HepG2 (cell line): ENCODE measurements at regions not wholly inside any gene's neighbourhood (a gene's known extent, or its start where the extent isn't known, plus 50 kb on each side); places are given as distances from the start of the nearest gene placed in this dataset.

ENCODE experiments used
- ATAC-seq: fragments of 200-7000 bp; cut with Tn5 transposase; 3 replicates; pipeline ENCODE4 v1.9.1; 2020; ENCODE audit warnings: mild to moderate bottlenecking, moderate library complexity
- BruUV-seq: library from RNA; stranded (reverse); fragments of 400-500 nt; replicated peaks from 2 replicates; lab custom pipeline; 2021; lab: Mats Ljungman, UMichigan
- CTCF ChIA-PET: fragments of 300-600 bp; formaldehyde crosslinking; extraction: SDS; loops from one replicate; lab custom pipeline; 2021; ENCODE audit warnings: low total read pairs, inconsistent platforms, low intra/inter-chr PET ratio; lab: Yijun Ruan, JAX
- POLR2A ChIA-PET: fragments of 350-600 bp; sonication (Branson Sonifier 250); formaldehyde crosslinking; loops from one replicate; lab custom pipeline; 2020; ENCODE audit warnings: antibody characterized with exemption, inconsistent platforms; lab: Yijun Ruan, JAX
- DNase-seq: peaks from one replicate; pipeline ENCODE4 v3.0.0-alpha.2; 2015; ENCODE audit warnings: low spot score
- FAIRE-seq: peaks from 3 replicates; lab custom pipeline; 2011; peaks lifted over from hg19 to GRCh38; lab: Jason Lieb, UNC
- H2AFZ ChIP-seq: one replicate; pipeline ENCODE4 v1.6.1; 2011; ENCODE audit warnings: low read length, inconsistent platforms
- H3K27ac ChIP-seq: fragments of 300-600 bp; 3 replicates; pipeline ENCODE4 v1.8.0; 2011; ENCODE audit warnings: mixed run types, mild to moderate bottlenecking, mixed read lengths, low read length, inconsistent platforms; ENCODE audit not compliant: insufficient read depth; ENCODE audit errors: extremely low read length
- H3K27me3 ChIP-seq, 2 experiments: fragments of 200-600 bp in 1 of 2; 2 replicates in 1 of 2; 3 replicates in 1 of 2; pipeline versions ENCODE4 v1.6.0 to v1.8.0; 2011; ENCODE audit warnings: low read length in 2 of 2, mild to moderate bottlenecking in 2 of 2, moderate library complexity in 2 of 2, inconsistent platforms in 1 of 2; ENCODE audit not compliant: insufficient read depth in 2 of 2, control insufficient read depth in 1 of 2
- H3K36me3 ChIP-seq, 2 experiments: fragments of 200-600 bp in 1 of 2; replicated peaks in 1 of 2; 2 replicates in 1 of 2; 3 replicates in 1 of 2; pipeline versions ENCODE4 v1.5.1 to v1.8.0; 2011; ENCODE audit warnings: low read length in 2 of 2, inconsistent platforms in 1 of 2; ENCODE audit not compliant: insufficient read depth in 2 of 2, control insufficient read depth in 1 of 2
- H3K4me1 ChIP-seq: 2 replicates; pipeline ENCODE4 v1.5.1; 2012; ENCODE audit warnings: low read length, inconsistent platforms; ENCODE audit not compliant: insufficient read depth
- H3K4me2 ChIP-seq: 2 replicates; pipeline ENCODE4 v1.6.0; 2011; ENCODE audit warnings: low read depth, low read length, inconsistent platforms
- H3K4me3 ChIP-seq, 3 experiments: fragments of 200-600 bp in 1 of 3; sonication (generic), shearing (Covaris generic) in 1 of 3; replicated peaks in 1 of 3; 2 replicates each; pipeline ENCODE4 v1.5.1; 2011 to 2016; ENCODE audit warnings: low read length in 3 of 3, inconsistent platforms in 2 of 3, low read depth in 2 of 3, mild to moderate bottlenecking in 2 of 3, control low read depth in 1 of 3, mixed read lengths in 1 of 3; ENCODE audit not compliant: insufficient read depth in 1 of 3
- H3K79me2 ChIP-seq: one replicate; pipeline ENCODE4 v1.6.1; 2011; ENCODE audit warnings: low read length, inconsistent platforms; ENCODE audit not compliant: insufficient read depth
- H3K9ac ChIP-seq: 2 replicates; pipeline ENCODE4 v1.6.0; 2011; ENCODE audit warnings: mild to moderate bottlenecking, low read depth, low read length, inconsistent platforms; ENCODE audit not compliant: insufficient read depth
- H3K9me3 ChIP-seq: 2 replicates; pipeline ENCODE4 v1.5.1; 2012; ENCODE audit warnings: mild to moderate bottlenecking, low read length
- H4K20me1 ChIP-seq: 2 replicates; pipeline ENCODE4 v1.6.0; 2011; ENCODE audit warnings: inconsistent platforms, mild to moderate bottlenecking, low read length, moderate library complexity; ENCODE audit not compliant: insufficient read depth
- ARNTL ChIP-seq: sonication (generic); formaldehyde crosslinking; IDR thresholded peaks from 2 replicates; pipeline ENCODE4 v1.4.0; 2020; ENCODE audit warnings: mild to moderate bottlenecking, missing genetic modification reagents
- BORCS8-MEF2B ChIP-seq: sonication (generic); formaldehyde crosslinking; IDR thresholded peaks from 2 replicates; pipeline ENCODE4 v1.8.0; 2022; ENCODE audit warnings: mild to moderate bottlenecking, missing genetic modification reagents
- CERS6 ChIP-seq: sonication (generic); formaldehyde crosslinking; IDR thresholded peaks from 2 replicates; pipeline ENCODE4 v1.5.0; 2020; ENCODE audit warnings: missing genetic modification reagents
- DDIT3 ChIP-seq: sonication (generic); formaldehyde crosslinking; IDR thresholded peaks from 2 replicates; pipeline ENCODE4 v1.4.0; 2020; ENCODE audit warnings: mild to moderate bottlenecking, missing genetic modification reagents
- DRAP1 ChIP-seq: IDR thresholded peaks from 2 replicates; pipeline ENCODE4 v1.6.1; 2016; ENCODE audit warnings: missing genetic modification reagents, missing compliant biosample characterization
- GFI1 ChIP-seq: sonication (generic); formaldehyde crosslinking; IDR thresholded peaks from 2 replicates; pipeline ENCODE4 v1.5.0; 2020; ENCODE audit warnings: missing genetic modification reagents, mild to moderate bottlenecking, borderline replicate concordance
- HDAC2 ChIP-seq: sonication (generic); formaldehyde crosslinking; IDR thresholded peaks from 2 replicates; pipeline ENCODE4 v1.4.0; 2020; ENCODE audit warnings: missing genetic modification reagents
- MEIS1 ChIP-seq: sonication (generic); formaldehyde crosslinking; IDR thresholded peaks from 2 replicates; pipeline ENCODE4 v1.9.0; 2021; ENCODE audit warnings: mild to moderate bottlenecking, missing genetic modification reagents, moderate library complexity, borderline replicate concordance
- NAIF1 ChIP-seq: sonication (generic); formaldehyde crosslinking; IDR thresholded peaks from 2 replicates; pipeline ENCODE4 v1.5.0; 2020; ENCODE audit warnings: mild to moderate bottlenecking, missing genetic modification reagents, borderline replicate concordance
- NCOA2 ChIP-seq: sonication (generic); formaldehyde crosslinking; IDR thresholded peaks from 2 replicates; pipeline ENCODE4 v1.8.0; 2022; ENCODE audit warnings: inconsistent platforms
- PITX1 ChIP-seq: sonication (generic); formaldehyde crosslinking; IDR thresholded peaks from 2 replicates; pipeline ENCODE4 v1.5.1; 2020; ENCODE audit warnings: mild to moderate bottlenecking, missing genetic modification reagents
- PRPF4 ChIP-seq: fragments of 200-400 bp; formaldehyde crosslinking; IDR thresholded peaks from 2 replicates; pipeline ENCODE4 v1.6.1; 2016; ENCODE audit warnings: low read length, low read depth; ENCODE audit not compliant: poor library complexity, severe bottlenecking
- RCOR2 ChIP-seq: IDR thresholded peaks from 2 replicates; pipeline ENCODE4 v1.6.1; 2016; ENCODE audit warnings: missing biosample characterization, missing genetic modification reagents
- REXO4 ChIP-seq: sonication (generic); formaldehyde crosslinking; IDR thresholded peaks from 2 replicates; pipeline ENCODE4 v1.8.0; 2022; ENCODE audit warnings: missing genetic modification reagents, mild to moderate bottlenecking, borderline replicate concordance
- RFXANK ChIP-seq: IDR thresholded peaks from 2 replicates; pipeline ENCODE4 v1.6.1; 2016
- RXRA ChIP-seq: sonication (generic); formaldehyde crosslinking; IDR thresholded peaks from 2 replicates; pipeline ENCODE4 v1.5.1; 2020; ENCODE audit warnings: missing genetic modification reagents
- SAFB2 ChIP-seq: sonication (generic); formaldehyde crosslinking; IDR thresholded peaks from 2 replicates; pipeline ENCODE4 v1.5.1; 2020; ENCODE audit warnings: missing genetic modification reagents, low read depth, mild to moderate bottlenecking, borderline replicate concordance
- THAP11 ChIP-seq: IDR thresholded peaks from 2 replicates; pipeline ENCODE4 v1.6.1; 2016; ENCODE audit warnings: missing biosample characterization, missing genetic modification reagents
- ZMYM3 ChIP-seq: sonication (generic); formaldehyde crosslinking; IDR thresholded peaks from 2 replicates; pipeline ENCODE4 v1.5.1; 2020; ENCODE audit warnings: mild to moderate bottlenecking, missing genetic modification reagents
- ZNF232 ChIP-seq: sonication (generic); formaldehyde crosslinking; IDR thresholded peaks from 2 replicates; pipeline ENCODE4 v1.4.0; 2020; ENCODE audit warnings: missing genetic modification reagents, borderline replicate concordance
- ZNF30 ChIP-seq: sonication (generic); formaldehyde crosslinking; IDR thresholded peaks from 2 replicates; pipeline ENCODE4 v1.5.0; 2020; ENCODE audit warnings: mild to moderate bottlenecking, missing genetic modification reagents
- ZNF549 ChIP-seq: sonication (generic); formaldehyde crosslinking; IDR thresholded peaks from 2 replicates; pipeline ENCODE4 v1.5.0; 2020; ENCODE audit warnings: missing genetic modification reagents
- ZNF644 ChIP-seq: IDR thresholded peaks from 2 replicates; pipeline ENCODE4 v1.6.1; 2016; ENCODE audit warnings: low read depth
- ZSCAN20 ChIP-seq: sonication (generic); formaldehyde crosslinking; IDR thresholded peaks from 2 replicates; pipeline ENCODE4 v1.4.0; 2020; ENCODE audit warnings: missing genetic modification reagents, mild to moderate bottlenecking, borderline replicate concordance
- WGBS: methylation state at CpG from one replicate; pipeline ENCODE4 v1.1.6; 2017; ENCODE audit warnings: low lambda C conversion rate; 5-methylcytosine and 5-hydroxymethylcytosine counted together
- in situ Hi-C: cut with HindIII; loops from 2 replicates; pipeline ENCODE4 v1.10.0; 2017; ENCODE audit warnings: low pct_unique_long_range_greater_than_20kb; ENCODE audit not compliant: extremely low pct_ligation_motif_present
- intact Hi-C: fragments of 100-400 bp; cut with micrococcal nuclease; formaldehyde crosslinking; loops from one replicate; pipeline ENCODE4 v1.10.0; 2022; ENCODE audit not compliant: unreplicated experiment

- TF ChIP-seq ZNF549 (CRISPR knock-in tag) = no peak
- no peak for TF ChIP-seq ZNF30 (CRISPR knock-in tag)
- no peak for TF ChIP-seq RFXANK
- TF ChIP-seq NCOA2 (CRISPR knock-in tag) = no peak
- TF ChIP-seq ZSCAN20 (CRISPR knock-in tag) = no peak
These were observed 334.0 kb upstream of the FSIP2 start (continued) for GRCh38 chr2:185404578-185404977.

- Histone ChIP-seq H3K4me2 (no peak overlapping the region), H4K20me1 (no peaks in the 10 kb centered on the region), H3K4me3 (no peak overlapping the region), H3K9ac (no peak overlapping the region), H3K27ac (no peak overlapping the region), H3K36me3 (no peaks in the 10 kb centered on the region), H3K27me3 (no peaks in the 10 kb centered on the region), H3K4me1 (no peaks in the 10 kb centered on the region), H2AFZ (no peak overlapping the region), H3K79me2 (no peaks in the 10 kb centered on the region), H3K9me3 (no peaks in the 10 kb centered on the region)
- in situ Hi-C loops (no loop called here), intact Hi-C loops (no loop called here)
- ChIA-PET CTCF (no interaction called here), POLR2A (no interaction called here)
- ATAC-seq = no peak
- BruUV-seq = no TSS peak
- FAIRE-seq = no peak
- WGBS = 25% methylated on average over 3 of the region's 3 CpGs
- TF ChIP-seq THAP11 = no peak
- TF ChIP-seq ZNF232 (CRISPR knock-in tag) = no peak
- TF ChIP-seq SAFB2 (CRISPR knock-in tag) = no peak
- TF ChIP-seq DRAP1 (CRISPR knock-in tag) = no peak
- no peak for TF ChIP-seq BORCS8-MEF2B (CRISPR knock-in tag)
- no peak for TF ChIP-seq GFI1 (CRISPR knock-in tag)
- no peak for TF ChIP-seq RCOR2 (CRISPR knock-in tag)
- no peak for TF ChIP-seq HDAC2
- TF ChIP-seq DDIT3 (CRISPR knock-in tag) = no peak
- no peak for TF ChIP-seq PRPF4
- TF ChIP-seq MEIS1 (CRISPR knock-in tag) = no peak
- no peak for TF ChIP-seq ARNTL (CRISPR knock-in tag)
- TF ChIP-seq RXRA (CRISPR knock-in tag) = no peak
- no peak for TF ChIP-seq PITX1 (CRISPR knock-in tag)
- TF ChIP-seq ZNF644 (CRISPR knock-in tag) = no peak
- no peak for TF ChIP-seq REXO4 (CRISPR knock-in tag)
- TF ChIP-seq NAIF1 (CRISPR knock-in tag) = no peak
- TF ChIP-seq CERS6 (CRISPR knock-in tag) = no peak
- TF ChIP-seq ZMYM3 (CRISPR knock-in tag) = no peak
- DNase-seq = no peak
These were observed 321.5 kb upstream of the FSIP2 start for GRCh38 chr2:185417111-185417510.
